AG04449 (cell line): ENCODE measurements at regions not wholly inside any gene's neighbourhood (a gene's known extent, or its start where the extent isn't known, plus 50 kb on each side); places are given as distances from the start of the nearest gene placed in this dataset.
A peak's percentile ranks its signal among the peaks of the same experiment; 100 is the strongest.

Experiments
- CTCF ChIA-PET: fragments of 350-600 bp; formaldehyde crosslinking; extraction: SDS; loops from one replicate; lab custom pipeline; 2021; ENCODE audit warnings: antibody characterized with exemption; lab: Yijun Ruan, JAX
- POLR2A ChIA-PET: fragments of 400-600, 350-600 bp; formaldehyde crosslinking; extraction: SDS; loops from one replicate; lab custom pipeline; 2020; ENCODE audit warnings: antibody characterized with exemption, inconsistent platforms; lab: Yijun Ruan, JAX
- DNase-seq: peaks from one replicate; pipeline ENCODE4 v3.0.0-alpha.2; 2010; ENCODE audit warnings: low read depth, low spot score
- H3K4me3 ChIP-seq: 2 replicates; pipeline ENCODE4 v1.5.1; 2011; ENCODE audit warnings: low read depth, mild to moderate bottlenecking, control low read depth, low read length
- TF ChIP-seq, protein P1 (sequence below): IDR thresholded peaks from one replicate; pipeline ENCODE4 v1.5.1; 2011; ENCODE audit warnings: mild to moderate bottlenecking, moderate library complexity, low read length, control low read depth, inconsistent platforms; ENCODE audit not compliant: insufficient read depth; ENCODE audit errors: missing control alignments

DNA sequence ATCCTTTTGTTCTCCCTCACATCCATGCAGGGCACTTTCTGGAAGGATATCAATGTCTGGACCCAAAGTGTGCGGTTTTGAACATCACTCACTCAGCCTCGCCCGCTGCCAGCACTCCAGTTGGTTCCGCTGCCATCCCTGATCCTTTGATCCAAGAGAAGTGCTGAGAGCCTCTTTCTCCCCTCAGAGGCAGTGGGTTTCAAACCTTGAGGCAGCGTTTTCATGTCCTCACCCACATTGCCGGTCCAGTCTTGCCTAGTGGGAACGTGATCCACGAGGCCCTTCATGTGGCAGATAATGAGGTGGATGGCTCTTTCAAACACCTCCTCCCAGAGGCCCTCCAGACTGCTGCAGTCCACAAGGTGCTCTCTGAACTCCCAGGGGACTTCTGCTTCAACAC, 122.2 kb downstream of the ACTL8 start:
- ChIA-PET POLR2A (no interaction called here), CTCF (interaction anchor here (0.8 kb wide), 1 partner anchor 32 kb away, joined by 4 read pairs; no protein-coding TSS in a partner anchor)
- no peak for DNase-seq
- H3K4me3 ChIP-seq = no peak overlapping the region
- TF ChIP-seq, protein P1, sequence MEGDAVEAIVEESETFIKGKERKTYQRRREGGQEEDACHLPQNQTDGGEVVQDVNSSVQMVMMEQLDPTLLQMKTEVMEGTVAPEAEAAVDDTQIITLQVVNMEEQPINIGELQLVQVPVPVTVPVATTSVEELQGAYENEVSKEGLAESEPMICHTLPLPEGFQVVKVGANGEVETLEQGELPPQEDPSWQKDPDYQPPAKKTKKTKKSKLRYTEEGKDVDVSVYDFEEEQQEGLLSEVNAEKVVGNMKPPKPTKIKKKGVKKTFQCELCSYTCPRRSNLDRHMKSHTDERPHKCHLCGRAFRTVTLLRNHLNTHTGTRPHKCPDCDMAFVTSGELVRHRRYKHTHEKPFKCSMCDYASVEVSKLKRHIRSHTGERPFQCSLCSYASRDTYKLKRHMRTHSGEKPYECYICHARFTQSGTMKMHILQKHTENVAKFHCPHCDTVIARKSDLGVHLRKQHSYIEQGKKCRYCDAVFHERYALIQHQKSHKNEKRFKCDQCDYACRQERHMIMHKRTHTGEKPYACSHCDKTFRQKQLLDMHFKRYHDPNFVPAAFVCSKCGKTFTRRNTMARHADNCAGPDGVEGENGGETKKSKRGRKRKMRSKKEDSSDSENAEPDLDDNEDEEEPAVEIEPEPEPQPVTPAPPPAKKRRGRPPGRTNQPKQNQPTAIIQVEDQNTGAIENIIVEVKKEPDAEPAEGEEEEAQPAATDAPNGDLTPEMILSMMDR = no peak

DNA sequence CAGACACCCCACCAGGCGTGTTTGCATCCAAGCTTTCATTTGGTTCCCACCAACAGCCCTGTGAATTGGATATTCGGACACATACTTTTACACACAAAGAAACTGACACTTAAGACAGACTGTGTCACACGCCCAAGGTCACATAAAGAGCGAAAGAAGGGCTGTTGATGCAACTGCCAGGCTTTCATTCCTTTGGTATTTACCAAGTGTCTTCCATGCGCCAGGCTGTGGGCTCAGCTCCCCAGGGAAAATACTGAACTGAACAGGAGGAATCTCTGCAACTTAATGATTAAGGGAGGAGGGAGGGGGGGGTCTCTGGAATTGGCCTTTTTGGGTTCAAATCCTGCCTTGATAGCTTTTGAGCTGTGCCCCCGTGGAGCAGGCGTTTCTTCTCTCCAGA, 122.8 kb downstream of the ACTL8 start:
- POLR2A ChIA-PET = no interaction called here
- no peak overlapping the region for H3K4me3 ChIP-seq

DNA sequence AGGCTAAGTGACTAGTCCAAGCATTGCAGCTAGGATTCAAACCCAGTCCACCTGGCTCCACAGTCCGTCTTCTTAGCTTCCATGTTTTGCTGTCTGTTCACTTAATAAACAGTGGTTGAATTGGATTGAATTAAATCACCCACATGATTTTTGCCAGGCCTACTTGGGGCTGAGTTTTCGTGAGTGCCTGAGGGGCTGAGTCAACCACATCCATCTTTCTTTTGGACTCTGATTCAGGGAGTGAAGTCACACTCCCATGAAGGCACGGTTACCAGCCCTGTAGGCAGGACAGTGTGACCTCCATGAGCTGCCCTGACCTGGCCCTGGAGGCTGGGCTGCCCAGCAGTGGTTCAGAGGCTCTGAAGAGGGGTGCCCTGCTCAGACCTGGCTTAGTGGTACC, 123.7 kb downstream of the ACTL8 start:
- ChIA-PET CTCF (interaction anchor here (1.2 to 1.9 kb wide), 3 partner anchors 8 to 183 kb away, joined by 3 to 6 read pairs (median 4); no protein-coding TSS in a partner anchor), POLR2A (no interaction called here)
- TF ChIP-seq, protein P1 = no peak
- H3K4me3 ChIP-seq = no peak overlapping the region
- peak; percentile 50 for DNase-seq

More for the DNA sequence above, 122.8 kb downstream of the ACTL8 start:
- no peak for DNase-seq
- CTCF ChIA-PET = interaction anchor here (0.8 to 1.6 kb wide), 3 partner anchors 7 to 51 kb away, joined by 3 to 6 read pairs (median 4); no protein-coding TSS in a partner anchor
- TF ChIP-seq, protein P1 = no peak

DNA sequence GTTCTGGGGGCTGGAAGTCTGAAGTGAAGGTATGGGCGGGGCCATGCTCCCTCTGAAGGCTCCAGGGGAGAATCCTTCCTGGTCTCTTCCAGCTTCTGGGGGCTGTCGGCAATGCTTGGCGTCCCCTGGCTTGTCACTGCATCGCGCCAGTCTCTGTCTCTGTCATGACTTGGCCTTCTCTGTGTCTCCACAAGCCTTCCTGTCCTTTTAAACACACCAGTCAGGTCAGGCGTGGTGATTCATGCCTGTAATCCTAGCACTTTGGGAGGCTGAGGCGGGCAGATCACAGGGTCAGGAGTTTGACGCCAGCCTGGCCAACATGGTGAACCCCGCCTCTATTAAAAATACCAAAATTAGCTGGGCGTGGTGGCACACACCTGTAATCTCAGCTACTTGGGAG, 125.3 kb downstream of the ACTL8 start:
- ChIA-PET CTCF (interaction anchor here (1.9 to 2.3 kb wide), 2 partner anchors 184 to 219 kb away, joined by 4 to 7 read pairs; no protein-coding TSS in a partner anchor), POLR2A (no interaction called here)

DNA sequence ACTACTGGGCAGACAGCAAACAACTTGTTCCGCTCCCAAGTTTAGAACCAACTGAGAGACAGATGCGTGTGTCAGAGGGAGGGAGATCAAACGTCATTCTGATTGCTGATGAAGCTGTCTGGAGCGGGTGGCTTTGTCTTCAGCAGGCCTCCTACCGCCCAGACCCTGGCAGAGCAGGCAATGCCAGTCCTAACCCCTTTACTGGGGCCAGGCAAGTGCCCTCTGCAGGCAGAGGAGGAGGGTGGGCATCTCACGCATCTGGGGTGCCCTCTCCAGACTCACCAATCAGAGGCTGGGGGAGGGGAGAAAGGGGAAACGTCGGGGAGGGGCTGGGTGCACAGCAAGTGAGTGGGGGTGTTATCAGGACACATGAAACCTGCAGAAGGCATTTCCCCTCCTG, 126.6 kb downstream of the ACTL8 start:
- H3K4me3 ChIP-seq = no peak overlapping the region
- TF ChIP-seq, protein P1 = peak; percentile 16
- no peak for DNase-seq
- ChIA-PET CTCF (interaction anchor here (2.3 kb wide), 1 partner anchor 220 kb away, joined by 7 read pairs; no protein-coding TSS in a partner anchor), POLR2A (no interaction called here)

More for the DNA sequence above, 125.3 kb downstream of the ACTL8 start:
- no peak for DNase-seq
- no peak overlapping the region for H3K4me3 ChIP-seq
- TF ChIP-seq, protein P1 = no peak

DNA sequence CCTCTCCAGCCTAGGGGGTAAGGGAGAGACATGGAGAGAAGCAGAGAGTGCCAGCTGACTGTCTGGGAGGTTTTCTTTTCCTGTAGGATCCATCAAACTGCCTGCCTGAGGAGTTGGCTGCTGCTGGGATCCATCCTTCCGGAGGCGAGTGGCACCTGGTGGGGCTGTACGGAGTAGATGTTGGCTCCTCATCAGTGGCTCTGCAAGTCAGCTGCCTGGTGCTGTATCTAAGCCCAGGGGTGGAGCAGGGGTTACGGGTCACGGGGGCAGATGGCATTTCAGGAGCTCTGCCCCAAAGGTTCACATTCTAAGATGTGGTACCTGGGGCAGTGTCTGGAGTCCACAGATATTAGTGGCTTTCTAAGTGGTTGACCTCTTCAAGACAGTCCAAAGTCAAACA, 128.0 kb downstream of the ACTL8 start:
- ChIA-PET POLR2A (no interaction called here), CTCF (no interaction called here)
- TF ChIP-seq, protein P1 = no peak
- no peak for DNase-seq
- H3K4me3 ChIP-seq = no peak overlapping the region
